HCT116 (cell line): ENCODE measurements at regions not wholly inside any gene's neighbourhood (a gene's known extent, or its start where the extent isn't known, plus 50 kb on each side); places are given as distances from the start of the nearest gene placed in this dataset.

Experiments
- CTCF ChIP-seq, 3 experiments: fragments of 200-600 bp in 1 of 3; sonication (generic) in 1 of 3; IDR thresholded peaks in 2 of 3; conservative IDR thresholded peaks in 1 of 3; 2 replicates each; pipeline ENCODE4 v1.5.1; 2012 to 2017; ENCODE audit warnings: low read depth in 2 of 3, low read length in 2 of 3, antibody characterized with exemption in 1 of 3, borderline replicate concordance in 1 of 3, control low read depth in 1 of 3, mild to moderate bottlenecking in 1 of 3, mixed read lengths in 1 of 3, mixed run types in 1 of 3, moderate library complexity in 1 of 3; ENCODE audit not compliant: insufficient read depth in 1 of 3
- EZH2 ChIP-seq: fragments of 200-600 bp; sonication (generic); IDR thresholded peaks from 2 replicates; pipeline ENCODE4 v1.6.1; 2017; ENCODE audit warnings: antibody characterized with exemption, mixed run types
- JUND ChIP-seq: IDR thresholded peaks from 2 replicates; pipeline ENCODE4 v1.6.1; 2012
- RAD21 ChIP-seq: IDR thresholded peaks from 2 replicates; pipeline ENCODE4 v1.6.1; 2012; ENCODE audit warnings: low read depth, mild to moderate bottlenecking

- TF ChIP-seq CTCF (IDR thresholded peaks at IDR 0.05 in 2 of 3, conservative IDR thresholded peaks at IDR 0.05 in 1 of 3; ENCODE audit: borderline replicate concordance in 1 of 3, insufficient read depth in 1 of 3, low read depth in 2 of 3, low read length in 2 of 3) = no peak
- no peak for TF ChIP-seq JUND
- no peak for TF ChIP-seq RAD21
- TF ChIP-seq EZH2 = no peak
Measured at GRCh38 chr5:97778451-97778850, 595.4 kb upstream of the RIOK2 start.
